Astrocyte (in vitro differentiated cells and primary cell): ENCODE measurements at regions not wholly inside any gene's neighbourhood (a gene's known extent, or its start where the extent isn't known, plus 50 kb on each side); places are given as distances from the start of the nearest gene placed in this dataset.
"Not testable (repeated sequence)": the region's sequence is repeated elsewhere in the genome, so short reads cannot be mapped to it uniquely, and the experiment has no call there.

Experiments used
- DNase-seq: peaks from one replicate; pipeline ENCODE4 v3.0.0-alpha.2; 2010; ENCODE audit warnings: low read depth
- FAIRE-seq: peaks from 2 replicates; lab custom pipeline; 2011; peaks lifted over from hg19 to GRCh38; lab: Jason Lieb, UNC
- H2AFZ ChIP-seq: 2 replicates; pipeline ENCODE4 v1.6.0; 2012; ENCODE audit warnings: low read depth, low read length, inconsistent platforms
- H3K27ac ChIP-seq: 2 replicates; pipeline ENCODE4 v1.5.1; 2011; ENCODE audit warnings: low read depth, low read length, inconsistent platforms
- H3K27me3 ChIP-seq: 2 replicates; pipeline ENCODE4 v1.6.0; 2011; ENCODE audit warnings: low read length, inconsistent platforms; ENCODE audit not compliant: insufficient read depth
- H3K36me3 ChIP-seq: 2 replicates; pipeline ENCODE4 v1.5.1; 2011; ENCODE audit warnings: low read length, inconsistent platforms; ENCODE audit not compliant: insufficient read depth
- H3K4me1 ChIP-seq: 2 replicates; pipeline ENCODE4 v1.5.1; 2011; ENCODE audit warnings: low read length, inconsistent platforms; ENCODE audit not compliant: insufficient read depth
- H3K4me2 ChIP-seq: 2 replicates; pipeline ENCODE4 v1.6.0; 2012; ENCODE audit warnings: low read length, inconsistent platforms
- H3K4me3 ChIP-seq: 2 replicates; pipeline ENCODE4 v1.5.1; 2011; ENCODE audit warnings: low read depth, mild to moderate bottlenecking, low read length, inconsistent platforms; ENCODE audit not compliant: insufficient read depth
- H3K79me2 ChIP-seq: 2 replicates; pipeline ENCODE4 v1.6.0; 2012; ENCODE audit warnings: mild to moderate bottlenecking, low read length, inconsistent platforms; ENCODE audit not compliant: insufficient read depth
- H3K9ac ChIP-seq: 2 replicates; pipeline ENCODE4 v1.6.0; 2012; ENCODE audit warnings: mild to moderate bottlenecking, low read length, inconsistent platforms
- H3K9me3 ChIP-seq: 2 replicates; pipeline ENCODE4 v1.5.1; 2012; ENCODE audit warnings: low read depth, mild to moderate bottlenecking, low read length, inconsistent platforms; ENCODE audit not compliant: insufficient read depth
- H4K20me1 ChIP-seq: 2 replicates; pipeline ENCODE4 v1.6.0; 2012; ENCODE audit warnings: low read length, inconsistent platforms; ENCODE audit not compliant: insufficient read depth
- H3K27ac Mint-ChIP-seq: one replicate; pipeline ENCODE4 v1.8.0; 2021; ENCODE audit warnings: mild to moderate bottlenecking, mixed read lengths; ENCODE audit not compliant: unreplicated experiment
- H3K27me3 Mint-ChIP-seq: one replicate; pipeline ENCODE4 v1.8.0; 2021; ENCODE audit warnings: low read depth, mixed read lengths; ENCODE audit not compliant: unreplicated experiment
- H3K36me3 Mint-ChIP-seq: one replicate; pipeline ENCODE4 v1.8.0; 2021; ENCODE audit warnings: low read depth, mixed read lengths; ENCODE audit not compliant: unreplicated experiment
- H3K4me1 Mint-ChIP-seq: one replicate; pipeline ENCODE4 v1.8.0; 2021; ENCODE audit warnings: low read depth, mixed read lengths; ENCODE audit not compliant: unreplicated experiment
- H3K4me3 Mint-ChIP-seq: one replicate; pipeline ENCODE4 v1.8.0; 2021; ENCODE audit warnings: mild to moderate bottlenecking, moderate library complexity, mixed read lengths; ENCODE audit not compliant: unreplicated experiment
- H3K9me3 Mint-ChIP-seq: one replicate; pipeline ENCODE4 v1.8.0; 2021; ENCODE audit warnings: mild to moderate bottlenecking, mixed read lengths; ENCODE audit not compliant: unreplicated experiment
- CTCF ChIP-seq: IDR thresholded peaks from 2 replicates; pipeline ENCODE4 v1.5.1; 2011; ENCODE audit warnings: low read depth, mild to moderate bottlenecking, inconsistent platforms, low read length, moderate library complexity; ENCODE audit not compliant: insufficient read depth
- EZH2 ChIP-seq: IDR thresholded peaks from 2 replicates; pipeline ENCODE4 v1.6.1; 2012; ENCODE audit warnings: mild to moderate bottlenecking, low read length, inconsistent platforms; ENCODE audit not compliant: insufficient read depth

DNA sequence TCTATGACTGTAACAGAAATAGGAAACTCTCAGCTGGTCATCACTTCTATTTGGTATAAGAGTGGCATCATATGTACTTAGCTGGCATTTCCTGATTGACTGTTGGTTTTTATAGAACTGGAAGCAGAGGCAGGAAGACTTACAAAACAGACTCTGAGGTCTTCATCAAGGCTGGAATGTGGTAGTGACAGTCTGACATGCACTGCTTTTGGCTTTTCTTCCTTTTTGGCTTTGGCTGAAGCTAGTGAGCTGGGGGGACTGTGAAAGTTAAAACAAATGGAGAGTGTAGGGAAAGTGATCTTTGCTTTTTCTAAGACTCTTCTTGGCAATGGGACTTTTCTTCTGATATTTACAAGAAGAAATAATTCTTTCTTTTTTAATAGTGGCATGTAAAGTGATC is 121.1 kb upstream of the SLC4A4 start:
- H3K79me2 ChIP-seq = no peaks in the 10 kb centered on the region
- no peak overlapping the region for H3K27ac Mint-ChIP-seq
- H3K36me3 ChIP-seq = no peaks in the 10 kb centered on the region

GRCh38 chr4:71220848-71221247 is 118.0 kb upstream of the SLC4A4 start:
- H3K27me3 ChIP-seq, H3K27me3 Mint-ChIP-seq, H3K4me2 ChIP-seq, H3K79me2 ChIP-seq, H3K4me1 ChIP-seq, H3K9me3 ChIP-seq, DNase-seq, H4K20me1 ChIP-seq, H3K4me3 ChIP-seq, H3K36me3 Mint-ChIP-seq, H3K4me1 Mint-ChIP-seq, H3K27ac Mint-ChIP-seq, H3K9ac ChIP-seq, H3K4me3 Mint-ChIP-seq, H3K27ac ChIP-seq, H2AFZ ChIP-seq, H3K9me3 Mint-ChIP-seq, H3K36me3 ChIP-seq: not testable (repeated sequence)
- peak; percentile 58 for FAIRE-seq

More for the DNA sequence above, 121.1 kb upstream of the SLC4A4 start:
- H3K9me3 Mint-ChIP-seq = peaks cover 1% of the 10 kb centered on the region
- Histone ChIP-seq H4K20me1 (no peaks in the 10 kb centered on the region), H2AFZ (no peak overlapping the region), H3K4me3 (no peak overlapping the region), H3K4me2 (no peak overlapping the region), H3K9me3 (no peaks in the 10 kb centered on the region), H3K4me1 (no peaks in the 10 kb centered on the region), H3K27me3 (no peaks in the 10 kb centered on the region), H3K27ac (no peak overlapping the region), H3K9ac (no peak overlapping the region)
- H3K36me3 Mint-ChIP-seq = no peaks in the 10 kb centered on the region
- H3K4me3 Mint-ChIP-seq = no peak overlapping the region
- H3K27me3 Mint-ChIP-seq = no peaks in the 10 kb centered on the region
- H3K4me1 Mint-ChIP-seq = peaks cover 5% of the 10 kb centered on the region
- TF ChIP-seq CTCF (no peak), EZH2 (no peak)
- DNase-seq (no peak), FAIRE-seq (no peak)

DNA sequence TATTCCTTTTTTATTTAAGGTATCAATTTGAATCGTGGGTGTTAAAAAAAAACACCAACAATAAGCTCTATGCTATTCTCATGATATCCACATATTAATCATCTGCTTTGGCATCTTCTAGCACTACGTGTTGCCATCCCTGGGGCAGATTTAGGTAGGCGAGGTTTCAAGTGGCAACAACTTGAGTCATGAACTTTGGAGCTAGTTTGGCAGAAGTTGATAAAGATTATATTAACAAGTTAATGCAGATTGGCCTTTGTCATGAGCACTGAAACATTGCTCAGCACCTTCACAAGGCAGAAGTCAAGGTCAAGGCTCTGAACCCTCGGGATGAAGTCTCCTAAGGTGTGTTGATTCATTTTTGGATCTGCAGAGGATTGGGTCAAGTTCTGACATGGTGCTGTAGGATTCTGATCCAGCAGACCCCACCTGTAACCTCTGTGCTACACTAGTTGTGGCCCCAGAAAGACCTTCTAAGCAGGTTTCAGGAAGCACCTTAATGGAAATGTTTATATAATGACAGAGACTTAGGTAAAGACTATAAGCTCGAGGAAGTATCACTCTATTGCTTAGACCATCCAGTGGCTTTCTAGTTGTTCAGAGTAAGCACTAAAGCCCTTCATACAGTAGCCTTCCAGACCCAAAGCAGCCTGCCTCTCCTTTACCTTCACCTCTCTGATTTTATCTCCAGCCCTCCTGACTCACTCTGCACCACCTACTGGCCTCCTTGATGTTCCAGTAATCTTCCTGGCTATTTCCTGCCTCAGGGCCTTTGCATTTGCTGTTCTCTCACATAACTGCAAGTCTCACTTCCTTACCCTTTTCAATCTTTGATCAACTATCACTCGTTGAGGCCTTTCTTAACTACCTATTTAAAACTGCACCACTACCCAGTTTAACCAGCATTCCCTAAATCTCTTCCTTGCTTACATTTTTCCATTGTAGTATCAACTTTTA is 117.0 kb upstream of the SLC4A4 start:
- DNase-seq (no peak), FAIRE-seq (no peak)
- H3K9me3 ChIP-seq = no peaks in the 10 kb centered on the region
- H2AFZ ChIP-seq = no peak overlapping the region
- no peak for TF ChIP-seq EZH2
- TF ChIP-seq CTCF = no peak
- no peaks in the 10 kb centered on the region for H4K20me1 ChIP-seq
- no peak overlapping the region for H3K4me3 Mint-ChIP-seq
- no peak overlapping the region for H3K4me2 ChIP-seq
- peaks cover under 1% of the 10 kb centered on the region for H3K27me3 Mint-ChIP-seq
- H3K9ac ChIP-seq = no peak overlapping the region
- peaks cover 5% of the 10 kb centered on the region for H3K4me1 Mint-ChIP-seq
- H3K9me3 Mint-ChIP-seq = peaks cover 1% of the 10 kb centered on the region
- no peak overlapping the region for H3K4me3 ChIP-seq
- H3K27me3 ChIP-seq = no peaks in the 10 kb centered on the region
- no peak overlapping the region for H3K27ac Mint-ChIP-seq
- H3K79me2 ChIP-seq = no peaks in the 10 kb centered on the region
- peaks cover 3% of the 10 kb centered on the region for H3K36me3 Mint-ChIP-seq
- no peak overlapping the region for H3K27ac ChIP-seq
- H3K36me3 ChIP-seq = no peaks in the 10 kb centered on the region
- H3K4me1 ChIP-seq = no peaks in the 10 kb centered on the region
